Gastroesophageal sphincter (tissue), 4 donors: ENCODE measurements at regions not wholly inside any gene's neighbourhood (a gene's known extent, or its start where the extent isn't known, plus 50 kb on each side); places are given as distances from the start of the nearest gene placed in this dataset.
"Not testable (repeated sequence)": the region's sequence is repeated elsewhere in the genome, so short reads cannot be mapped to it uniquely, and the experiment has no call there.

Source experiments
- ATAC-seq: fragments of 150-250 bp; one replicate; pipeline ENCODE4 v1.9.1; 2016; ENCODE audit warnings: mild to moderate bottlenecking, moderate library complexity
- H3K27ac ChIP-seq, 4 donors: fragments of 200-600 bp; sonication (generic) in 3 of 4; 1 replicate in 3 of 4; 2 replicates in 1 of 4; pipeline ENCODE4 v1.5.1; 2016 to 2019
- H3K27me3 ChIP-seq: fragments of 200-600 bp; sonication (generic); one replicate; pipeline ENCODE4 v1.5.1; 2019
- H3K36me3 ChIP-seq, 2 donors: fragments of 200-600 bp; sonication (generic); one replicate each; pipeline ENCODE4 v1.5.1; 2019; ENCODE audit warnings: control low read depth in 1 of 2
- H3K4me1 ChIP-seq, 3 donors: fragments of 200-600 bp; sonication (generic); 1 replicate in 2 of 3; 2 replicates in 1 of 3; pipeline ENCODE4 v1.5.1; 2016 to 2019; ENCODE audit warnings: control low read depth in 2 of 3
- H3K4me3 ChIP-seq, 2 donors: fragments of 200-600 bp; sonication (generic); one replicate each; pipeline ENCODE4 v1.5.1; 2019; ENCODE audit warnings: mild to moderate bottlenecking in 1 of 2, moderate library complexity in 1 of 2
- H3K9me3 ChIP-seq, 3 donors: fragments of 200-600 bp; sonication (generic); one replicate each; pipeline ENCODE4 v1.5.1; 2017 to 2019; ENCODE audit warnings: control low read depth in 2 of 3
- EP300 ChIP-seq: sonication (generic); formaldehyde crosslinking; IDR thresholded peaks from one replicate; pipeline ENCODE4 v1.6.1; 2017; ENCODE audit warnings: antibody characterized with exemption, mild to moderate bottlenecking
- POLR2A ChIP-seq, 2 donors: fragments of 450-650 bp; IDR thresholded peaks; one replicate each; pipeline ENCODE4 v1.6.1; 2017; ENCODE audit warnings: antibody characterized with exemption in 2 of 2, mild to moderate bottlenecking in 2 of 2, moderate library complexity in 1 of 2
- POLR2AphosphoS5 ChIP-seq: sonication (generic); formaldehyde crosslinking; IDR thresholded peaks from one replicate; pipeline ENCODE4 v1.6.1; 2017; ENCODE audit warnings: antibody characterized with exemption
- WGBS, 2 donors: methylation state at CpG; one replicate each; pipeline ENCODE4 v1.1.5; 2018; ENCODE audit warnings: low coverage in 1 of 2; 5-methylcytosine and 5-hydroxymethylcytosine counted together
- TF ChIP-seq, protein P1 (sequence below), 4 experiments: fragments of 200-600 bp in 2 of 4; fragments of 450-650 bp in 2 of 4; sonication (generic) in 1 of 4; IDR thresholded peaks; one replicate each; pipeline ENCODE4 v1.5.1; 2017 to 2019; ENCODE audit warnings: antibody characterized with exemption in 4 of 4, mild to moderate bottlenecking in 2 of 4, moderate library complexity in 2 of 4

- no peak for ATAC-seq
- no peak for TF ChIP-seq EP300
- TF ChIP-seq, protein P1, sequence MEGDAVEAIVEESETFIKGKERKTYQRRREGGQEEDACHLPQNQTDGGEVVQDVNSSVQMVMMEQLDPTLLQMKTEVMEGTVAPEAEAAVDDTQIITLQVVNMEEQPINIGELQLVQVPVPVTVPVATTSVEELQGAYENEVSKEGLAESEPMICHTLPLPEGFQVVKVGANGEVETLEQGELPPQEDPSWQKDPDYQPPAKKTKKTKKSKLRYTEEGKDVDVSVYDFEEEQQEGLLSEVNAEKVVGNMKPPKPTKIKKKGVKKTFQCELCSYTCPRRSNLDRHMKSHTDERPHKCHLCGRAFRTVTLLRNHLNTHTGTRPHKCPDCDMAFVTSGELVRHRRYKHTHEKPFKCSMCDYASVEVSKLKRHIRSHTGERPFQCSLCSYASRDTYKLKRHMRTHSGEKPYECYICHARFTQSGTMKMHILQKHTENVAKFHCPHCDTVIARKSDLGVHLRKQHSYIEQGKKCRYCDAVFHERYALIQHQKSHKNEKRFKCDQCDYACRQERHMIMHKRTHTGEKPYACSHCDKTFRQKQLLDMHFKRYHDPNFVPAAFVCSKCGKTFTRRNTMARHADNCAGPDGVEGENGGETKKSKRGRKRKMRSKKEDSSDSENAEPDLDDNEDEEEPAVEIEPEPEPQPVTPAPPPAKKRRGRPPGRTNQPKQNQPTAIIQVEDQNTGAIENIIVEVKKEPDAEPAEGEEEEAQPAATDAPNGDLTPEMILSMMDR (IDR thresholded peaks at IDR 0.05) = no peak
- no peak for TF ChIP-seq POLR2A (IDR thresholded peaks at IDR 0.05)
- no peak for TF ChIP-seq POLR2AphosphoS5
- Histone ChIP-seq H3K36me3 (no peaks in the 10 kb centered on the region), H3K9me3 (peaks cover 0 to 18% (median 2%) of the 10 kb centered on the region in 3 donors), H3K4me3 (no peak overlapping the region), H3K27me3 (no peaks in the 10 kb centered on the region), H3K27ac (no peak overlapping the region), H3K4me1 (peaks cover 0 to 7% (median 0%) of the 10 kb centered on the region in 3 donors)
- WGBS, 2 donors = 57 to 88% methylated on average over 1 to 4 of the region's 4 CpGs
These were observed 82.8 kb upstream of the HES1 start for GRCh38 chr3:194053136-194053535.

DNA sequence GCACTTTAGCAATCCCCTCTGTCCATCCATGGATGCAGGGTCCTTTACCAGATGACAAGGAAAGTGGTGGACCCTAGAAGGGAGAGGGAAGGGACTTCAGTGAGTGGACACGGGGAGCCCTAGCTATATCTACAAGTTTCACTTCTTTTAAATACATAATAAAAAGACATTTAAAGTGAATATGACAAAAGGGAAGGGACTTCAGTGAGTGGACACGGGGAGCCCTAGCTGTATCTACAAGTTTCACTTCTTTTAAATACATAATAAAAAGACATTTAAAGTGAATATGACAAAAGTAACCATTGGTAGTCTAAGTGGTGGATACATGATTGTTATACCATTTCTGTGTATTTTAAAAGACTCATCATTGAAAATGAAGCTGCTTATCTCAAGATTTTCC, 81.9 kb upstream of the HES1 start:
- ATAC-seq = no peak
- Histone ChIP-seq H3K27ac (no peak overlapping the region), H3K36me3 (no peaks in the 10 kb centered on the region), H3K9me3 (peaks cover 0 to 18% (median 2%) of the 10 kb centered on the region in 3 donors), H3K27me3 (no peaks in the 10 kb centered on the region), H3K4me1 (peaks cover 0 to 15% (median 3%) of the 10 kb centered on the region in 3 donors), H3K4me3 (no peak overlapping the region)
- 88 to 100% methylated on average over 1 to 2 of the region's 2 CpGs for WGBS, 2 donors
- TF ChIP-seq POLR2A (IDR thresholded peaks at IDR 0.05) = no peak
- no peak for TF ChIP-seq EP300
- TF ChIP-seq POLR2AphosphoS5 = no peak
- TF ChIP-seq, protein P1 (IDR thresholded peaks at IDR 0.05) = no peak

GRCh38 chr3:194054540-194054939, 81.4 kb upstream of the HES1 start:
- Histone ChIP-seq H3K27me3 (no peaks in the 10 kb centered on the region), H3K9me3 (peaks cover 0 to 18% (median 2%) of the 10 kb centered on the region in 3 donors), H3K4me1 (peaks cover 0 to 16% (median 3%) of the 10 kb centered on the region in 3 donors), H3K27ac (no peak overlapping the region), H3K4me3 (no peak overlapping the region), H3K36me3 (no peaks in the 10 kb centered on the region)
- TF ChIP-seq POLR2AphosphoS5 = no peak
- 80 to 93% methylated on average over 1 to 3 of the region's 5 CpGs for WGBS, 2 donors
- ATAC-seq = no peak

DNA sequence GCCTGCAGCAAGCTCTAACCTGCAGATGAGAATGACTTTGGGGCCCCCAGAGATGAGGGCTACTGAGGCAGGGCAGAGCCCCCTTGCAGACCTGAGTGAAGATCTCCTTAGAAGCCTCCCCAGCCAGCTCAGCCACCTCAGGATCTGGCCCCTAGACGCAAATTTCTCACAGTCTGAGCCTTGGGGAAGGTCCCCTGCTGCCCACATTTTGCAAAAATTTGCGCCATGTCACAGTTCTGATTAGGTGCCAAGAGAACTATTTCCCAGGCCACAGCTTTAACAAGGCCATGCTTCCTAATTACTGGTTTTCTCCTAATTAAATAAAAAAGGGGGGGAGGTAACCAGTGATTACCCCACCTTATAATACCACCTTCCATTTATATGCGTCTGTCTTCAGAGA, 81.0 kb upstream of the HES1 start:
- Histone ChIP-seq H3K36me3 (no peaks in the 10 kb centered on the region), H3K4me1 (peaks cover 0 to 16% (median 3%) of the 10 kb centered on the region in 3 donors), H3K4me3 (no peak overlapping the region), H3K27ac (no peak overlapping the region), H3K27me3 (no peaks in the 10 kb centered on the region), H3K9me3 (peaks cover 0 to 18% (median 2%) of the 10 kb centered on the region in 3 donors)
- 93 to 94% methylated on average over 2 to 3 of the region's 3 CpGs for WGBS, 2 donors
- ATAC-seq = no peak
- TF ChIP-seq POLR2AphosphoS5 (no peak), EP300 (no peak), POLR2A (IDR thresholded peaks at IDR 0.05) (no peak)
- TF ChIP-seq, protein P1 (IDR thresholded peaks at IDR 0.05) = no peak

DNA sequence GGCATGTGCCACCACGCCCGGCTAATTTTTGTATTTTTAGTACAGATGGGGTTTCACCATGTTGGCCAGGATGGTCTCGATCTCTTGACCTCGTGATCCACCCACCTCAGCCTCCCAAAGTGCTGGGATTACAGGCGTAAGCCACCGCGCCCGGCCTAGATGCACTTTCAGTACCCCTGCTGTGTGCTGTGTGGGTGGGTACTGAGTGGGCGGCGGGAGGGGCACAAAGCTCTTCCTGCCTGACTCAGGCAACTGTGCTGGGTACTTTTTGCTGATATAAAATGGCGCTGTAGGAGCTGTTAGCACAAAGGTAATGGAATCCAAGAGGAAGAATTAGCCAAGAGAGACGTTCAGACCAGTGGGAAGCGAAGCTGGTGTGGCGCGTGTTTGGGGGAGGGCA, 79.6 kb upstream of the HES1 start:
- ATAC-seq, H3K27ac ChIP-seq, H3K9me3 ChIP-seq, H3K36me3 ChIP-seq, H3K4me3 ChIP-seq, H3K27me3 ChIP-seq: not testable (repeated sequence)
- 100% methylated on average over 2 to 6 of the region's 15 CpGs for whole genome bisulfite sequencing, 2 donors
- peaks cover 0 to 16% (median 3%) of the 10 kb centered on the region in 3 donors for H3K4me1 ChIP-seq

DNA sequence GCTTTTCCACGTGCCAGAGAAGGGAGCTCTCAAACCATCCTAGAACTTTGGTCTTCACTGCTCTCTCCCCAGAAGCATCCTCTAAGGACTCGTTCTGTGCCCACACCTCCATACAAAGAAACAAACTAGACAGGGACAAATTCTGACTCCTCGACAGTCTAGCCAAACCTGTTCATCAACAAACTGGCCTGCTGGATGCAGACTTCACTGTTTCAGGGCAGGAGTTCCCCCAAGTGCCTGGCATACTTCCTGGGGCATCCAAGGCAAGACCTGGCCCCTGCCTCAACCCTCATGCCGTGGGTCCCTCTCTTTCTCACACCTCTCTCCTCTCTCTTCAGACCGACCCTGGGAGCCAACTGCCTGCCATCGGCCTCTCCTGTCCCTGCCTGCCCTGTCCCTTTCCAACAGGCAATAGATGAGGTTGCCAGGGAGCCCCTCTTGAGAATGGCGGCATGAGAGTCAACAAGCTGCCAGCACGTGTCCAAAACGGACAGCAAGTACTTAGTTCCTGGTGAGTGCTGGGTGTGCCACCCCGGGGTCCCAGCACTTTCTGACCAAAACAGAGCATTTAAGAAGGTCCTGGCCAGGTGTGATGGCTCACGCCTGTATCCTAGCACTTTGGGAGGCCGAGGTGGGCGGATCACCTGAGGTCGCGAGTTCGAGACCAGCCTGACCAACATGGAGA, 79.1 kb upstream of the HES1 start:
- Histone ChIP-seq H3K27me3 (no peaks in the 10 kb centered on the region), H3K4me3 (no peak overlapping the region), H3K9me3 (peaks cover 0 to under 1% (median 0%) of the 10 kb centered on the region in 3 donors), H3K36me3 (no peaks in the 10 kb centered on the region), H3K4me1 (peaks cover 0 to 16% (median 3%) of the 10 kb centered on the region in 3 donors), H3K27ac (no peak overlapping the region)
- no peak for ATAC-seq
- no peak for TF ChIP-seq POLR2AphosphoS5
- no peak for TF ChIP-seq EP300
- TF ChIP-seq POLR2A (IDR thresholded peaks at IDR 0.05) = no peak
- TF ChIP-seq, protein P1 (IDR thresholded peaks at IDR 0.05) = no peak
- 91 to 100% methylated on average over 2 to 6 of the region's 16 CpGs for WGBS, 2 donors
